ENCODE measurements at regions not wholly inside any gene's neighbourhood (a gene's known extent, or its start where the extent isn't known, plus 50 kb on each side); places are given as distances from the start of the nearest gene placed in this dataset.

GRCh38 chr5:7978991-7979390 lies 110.0 kb downstream of the MTRR start (continued):
- TF ChIP-seq NRF1 (IDR thresholded peaks at IDR 0.05; ENCODE audit: low read depth, low read length) (no peak), POU5F1 (IDR thresholded peaks at IDR 0.05; ENCODE audit: low read depth, low read length) (no peak), RXRA (IDR thresholded peaks at IDR 0.05; ENCODE audit: insufficient read depth, low read depth, low read length) (no peak)

All from H1 (cell line).